ENCODE measurements at regions not wholly inside any gene's neighbourhood (a gene's known extent, or its start where the extent isn't known, plus 50 kb on each side); places are given as distances from the start of the nearest gene placed in this dataset.

DNA sequence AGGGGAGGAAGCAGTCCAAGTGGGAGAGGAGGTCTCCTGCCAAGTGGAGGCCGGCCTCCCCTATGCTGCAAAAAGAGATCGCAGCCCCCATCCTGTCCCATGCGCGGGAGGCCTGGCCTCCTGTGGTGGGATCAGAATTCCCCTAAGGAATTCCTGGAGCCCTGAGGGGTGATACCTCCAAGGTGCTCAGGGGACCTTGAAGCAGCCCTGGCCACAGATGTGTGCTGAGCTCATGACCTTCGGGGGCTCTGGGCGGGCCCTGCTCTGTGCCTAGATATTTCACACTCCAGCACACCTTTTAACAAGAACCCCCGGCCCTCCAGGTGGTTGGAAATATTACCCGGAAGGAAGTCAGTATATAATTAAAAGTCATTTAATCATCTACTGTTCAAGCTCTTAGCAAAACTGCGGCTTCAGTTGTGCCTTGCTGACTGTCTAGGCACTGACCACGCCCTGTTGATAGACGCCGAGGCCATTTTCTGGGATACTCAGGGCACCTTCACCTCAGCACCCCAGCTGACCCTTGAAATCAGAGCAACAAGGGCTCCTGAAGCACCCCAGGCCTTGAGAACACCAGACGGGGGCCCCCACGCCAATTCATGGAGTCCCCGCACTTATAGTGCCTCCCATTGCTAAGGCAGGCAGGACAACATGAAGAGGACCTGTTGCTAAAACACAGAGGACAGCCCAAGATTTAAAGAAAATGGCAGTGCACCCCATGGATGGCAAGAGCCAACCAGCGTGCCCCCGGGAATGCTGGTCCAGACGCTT is 119.1 kb downstream of the NDUFA10 start:
- Histone ChIP-seq H4K20me1 (ENCODE audit: control insufficient read depth, extremely low read depth, insufficient read depth, low read length) (no peaks in the 10 kb centered on the region), H3K4me3 (ENCODE audit: control insufficient read depth in 2 of 3, extremely low read depth in 1 of 3, insufficient read depth in 2 of 3, low read depth in 1 of 3, low read length in 3 of 3) (no peak overlapping the region), H2AFZ (ENCODE audit: control insufficient read depth, low read length) (no peak overlapping the region), H3K9me1 (ENCODE audit: control insufficient read depth, extremely low read depth, insufficient read depth, low read length) (no peaks in the 10 kb centered on the region), H3K9ac (ENCODE audit: control insufficient read depth, extremely low read depth, insufficient read depth, low read length) (no peak overlapping the region), H3K79me2 (ENCODE audit: control insufficient read depth, insufficient read depth, low read length) (no peaks in the 10 kb centered on the region), H3K27ac (ENCODE audit: control insufficient read depth, insufficient read depth, low read length) (no peak overlapping the region), H3K4me1 (ENCODE audit: control insufficient read depth, extremely low read depth, insufficient read depth, low read length) (no peaks in the 10 kb centered on the region), H3K9me3 (ENCODE audit: control insufficient read depth, low read depth, low read length) (no peaks in the 10 kb centered on the region), H3K27me3 (ENCODE audit: control insufficient read depth, extremely low read depth, insufficient read depth, low read length) (peaks cover 5% of the 10 kb centered on the region), H3K4me2 (ENCODE audit: control insufficient read depth, extremely low read depth, insufficient read depth, low read depth, low read length) (no peak overlapping the region), H3K36me3 (ENCODE audit: control insufficient read depth in 2 of 2, extremely low read depth in 1 of 2, insufficient read depth in 2 of 2, low read length in 2 of 2) (no peaks in the 10 kb centered on the region)
- FAIRE-seq = no peak
- no peak for DNase-seq (ENCODE audit: low read depth, low spot score)
- TF ChIP-seq, protein P1, sequence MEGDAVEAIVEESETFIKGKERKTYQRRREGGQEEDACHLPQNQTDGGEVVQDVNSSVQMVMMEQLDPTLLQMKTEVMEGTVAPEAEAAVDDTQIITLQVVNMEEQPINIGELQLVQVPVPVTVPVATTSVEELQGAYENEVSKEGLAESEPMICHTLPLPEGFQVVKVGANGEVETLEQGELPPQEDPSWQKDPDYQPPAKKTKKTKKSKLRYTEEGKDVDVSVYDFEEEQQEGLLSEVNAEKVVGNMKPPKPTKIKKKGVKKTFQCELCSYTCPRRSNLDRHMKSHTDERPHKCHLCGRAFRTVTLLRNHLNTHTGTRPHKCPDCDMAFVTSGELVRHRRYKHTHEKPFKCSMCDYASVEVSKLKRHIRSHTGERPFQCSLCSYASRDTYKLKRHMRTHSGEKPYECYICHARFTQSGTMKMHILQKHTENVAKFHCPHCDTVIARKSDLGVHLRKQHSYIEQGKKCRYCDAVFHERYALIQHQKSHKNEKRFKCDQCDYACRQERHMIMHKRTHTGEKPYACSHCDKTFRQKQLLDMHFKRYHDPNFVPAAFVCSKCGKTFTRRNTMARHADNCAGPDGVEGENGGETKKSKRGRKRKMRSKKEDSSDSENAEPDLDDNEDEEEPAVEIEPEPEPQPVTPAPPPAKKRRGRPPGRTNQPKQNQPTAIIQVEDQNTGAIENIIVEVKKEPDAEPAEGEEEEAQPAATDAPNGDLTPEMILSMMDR (optimal IDR thresholded peaks at IDR 0.05 in 1 of 3, IDR thresholded peaks at IDR 0.05 in 1 of 3, conservative IDR thresholded peaks at IDR 0.05 in 1 of 3; ENCODE audit: extremely low read depth in 1 of 3, insufficient read depth in 2 of 3, low read length in 3 of 3) = no peak
- TF ChIP-seq EZH2 (IDR thresholded peaks at IDR 0.05; ENCODE audit: low read length) = no peak
- dilution Hi-C loops (cut with MboI; ENCODE audit: extremely low pct_ligation_motif_present, low sequenced_read_pairs) = no loop called here

DNA sequence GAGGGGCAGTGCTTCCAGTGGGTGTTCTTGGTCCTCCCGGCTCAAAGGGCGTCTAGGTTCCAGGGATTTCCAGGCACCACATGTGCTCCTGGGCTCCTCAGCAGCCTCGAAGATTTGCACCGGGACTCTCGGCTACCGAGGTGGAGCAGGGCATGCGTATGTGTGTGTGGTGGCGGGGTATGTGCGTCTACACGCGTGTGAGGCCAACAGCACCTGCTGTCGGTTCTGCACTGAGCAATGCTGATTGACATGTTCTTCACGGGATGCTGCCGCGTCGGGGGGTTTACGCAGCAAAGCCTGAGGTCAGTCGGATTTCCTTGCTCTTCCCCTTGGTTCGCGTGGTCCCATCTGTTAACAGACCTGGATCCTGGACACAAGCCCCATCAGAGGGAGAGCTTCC is 119.8 kb downstream of the NDUFA10 start:
- Histone ChIP-seq H3K27ac (ENCODE audit: control insufficient read depth, insufficient read depth, low read length) (no peak overlapping the region), H3K36me3 (ENCODE audit: control insufficient read depth in 2 of 2, extremely low read depth in 1 of 2, insufficient read depth in 2 of 2, low read length in 2 of 2) (no peaks in the 10 kb centered on the region), H3K27me3 (ENCODE audit: control insufficient read depth, extremely low read depth, insufficient read depth, low read length) (peaks cover 5% of the 10 kb centered on the region), H3K4me1 (ENCODE audit: control insufficient read depth, extremely low read depth, insufficient read depth, low read length) (no peaks in the 10 kb centered on the region), H3K4me3 (ENCODE audit: control insufficient read depth in 2 of 3, extremely low read depth in 1 of 3, insufficient read depth in 2 of 3, low read depth in 1 of 3, low read length in 3 of 3) (no peak overlapping the region), H3K79me2 (ENCODE audit: control insufficient read depth, insufficient read depth, low read length) (no peaks in the 10 kb centered on the region), H3K9me3 (ENCODE audit: control insufficient read depth, low read depth, low read length) (no peaks in the 10 kb centered on the region), H4K20me1 (ENCODE audit: control insufficient read depth, extremely low read depth, insufficient read depth, low read length) (no peaks in the 10 kb centered on the region), H3K9ac (ENCODE audit: control insufficient read depth, extremely low read depth, insufficient read depth, low read length) (no peak overlapping the region), H2AFZ (ENCODE audit: control insufficient read depth, low read length) (no peak overlapping the region), H3K9me1 (ENCODE audit: control insufficient read depth, extremely low read depth, insufficient read depth, low read length) (no peaks in the 10 kb centered on the region), H3K4me2 (ENCODE audit: control insufficient read depth, extremely low read depth, insufficient read depth, low read depth, low read length) (no peak overlapping the region)
- dilution Hi-C loops (cut with MboI; ENCODE audit: extremely low pct_ligation_motif_present, low sequenced_read_pairs) = no loop called here
- FAIRE-seq (no peak), DNase-seq (ENCODE audit: low read depth, low spot score) (no peak)
- TF ChIP-seq, protein P1 (optimal IDR thresholded peaks at IDR 0.05 in 1 of 3, IDR thresholded peaks at IDR 0.05 in 1 of 3, conservative IDR thresholded peaks at IDR 0.05 in 1 of 3; ENCODE audit: extremely low read depth in 1 of 3, insufficient read depth in 2 of 3, low read length in 3 of 3) = no peak
- no peak for TF ChIP-seq EZH2 (IDR thresholded peaks at IDR 0.05; ENCODE audit: low read length)

All from keratinocyte (primary cell).